T-cell (primary cell): ENCODE measurements at regions not wholly inside any gene's neighbourhood (a gene's known extent, or its start where the extent isn't known, plus 50 kb on each side); places are given as distances from the start of the nearest gene placed in this dataset.

Source experiments
- ATAC-seq, 4 experiments: fragments of 200-7000 bp in 3 of 4; fragments of 150-1000 bp in 1 of 4; cut with Tn5 transposase; replicated peaks in 1 of 4; 1 replicate in 3 of 4; 2 replicates in 1 of 4; pipeline ENCODE4 v1.10.0; 2021; ENCODE audit warnings: moderate library complexity in 3 of 4, mild to moderate bottlenecking in 2 of 4, moderate number of reproducible peaks in 1 of 4
- CTCF ChIA-PET, 2 donors: fragments of 300-600 bp; sonication (Branson Sonifier 250); formaldehyde crosslinking; loops; one replicate each; lab custom pipeline; 2022; ENCODE audit warnings: antibody characterized with exemption in 2 of 2; lab: Charles Lee
- POLR2A ChIA-PET, 2 donors: fragments of 300-600 bp; sonication (Branson Sonifier 250); formaldehyde crosslinking; loops; one replicate each; lab custom pipeline; 2022; ENCODE audit warnings: antibody characterized with exemption in 2 of 2; lab: Charles Lee
- DNase-seq, 35 experiments: peaks; one replicate each; pipeline versions ENCODE4 v3.0.0 to v3.0.0-alpha.2; 2013 to 2023
- H3K27ac ChIP-seq: one replicate; pipeline ENCODE4 v1.5.1; 2013; ENCODE audit warnings: low read length
- H3K27me3 ChIP-seq, 2 experiments: replicated peaks in 1 of 2; 1 replicate in 1 of 2; 2 replicates in 1 of 2; pipeline versions ENCODE4 v1.6.1 to v1.7.0; 2013; ENCODE audit warnings: low read length in 1 of 2, mixed read lengths in 1 of 2; ENCODE audit not compliant: control insufficient read depth in 2 of 2, insufficient read depth in 2 of 2; ENCODE audit errors: extremely low read depth in 1 of 2
- H3K36me3 ChIP-seq, 2 donors: 1 replicate in 1 of 2; 2 replicates in 1 of 2; pipeline versions ENCODE4 v1.6.1 to v1.7.0; 2013; ENCODE audit warnings: low read length in 1 of 2; ENCODE audit not compliant: control insufficient read depth in 2 of 2, insufficient read depth in 1 of 2; ENCODE audit errors: extremely low read depth in 1 of 2
- H3K4me1 ChIP-seq, 2 experiments: 1 replicate in 1 of 2; 2 replicates in 1 of 2; pipeline versions ENCODE4 v1.6.1 to v1.7.0; 2013; ENCODE audit warnings: low read length in 2 of 2, mixed read lengths in 1 of 2; ENCODE audit not compliant: insufficient read depth in 2 of 2, control insufficient read depth in 1 of 2; ENCODE audit errors: extremely low read depth in 1 of 2
- H3K4me3 ChIP-seq, 2 donors: 1 replicate in 1 of 2; 2 replicates in 1 of 2; pipeline versions ENCODE4 v1.5.1 to v1.7.0; 2013; ENCODE audit warnings: mild to moderate bottlenecking in 2 of 2, low read length in 1 of 2, moderate library complexity in 1 of 2; ENCODE audit not compliant: control insufficient read depth in 1 of 2; ENCODE audit errors: extremely low read depth in 1 of 2
- H3K9me3 ChIP-seq: 2 replicates; pipeline ENCODE4 v1.7.0; 2013
- H3K27ac Mint-ChIP-seq, 2 donors: one replicate each; pipeline ENCODE4 v1.8.0; 2020 to 2021; ENCODE audit warnings: mild to moderate bottlenecking in 2 of 2, mixed read lengths in 2 of 2
- H3K27me3 Mint-ChIP-seq, 2 donors: one replicate each; pipeline ENCODE4 v1.8.0; 2021 to 2022; ENCODE audit warnings: mixed read lengths in 2 of 2
- H3K36me3 Mint-ChIP-seq: one replicate; pipeline ENCODE4 v1.8.0; 2021; ENCODE audit warnings: mixed read lengths
- H3K4me1 Mint-ChIP-seq, 3 donors: one replicate each; pipeline ENCODE4 v1.8.0; 2020 to 2022; ENCODE audit warnings: mixed read lengths in 3 of 3, mild to moderate bottlenecking in 1 of 3
- H3K4me3 Mint-ChIP-seq, 3 donors: one replicate each; pipeline ENCODE4 v1.8.0; 2020 to 2022; ENCODE audit warnings: mild to moderate bottlenecking in 3 of 3, mixed read lengths in 3 of 3, moderate library complexity in 3 of 3
- H3K9me3 Mint-ChIP-seq, 3 donors: one replicate each; pipeline ENCODE4 v1.8.0; 2020 to 2022; ENCODE audit warnings: mixed read lengths in 3 of 3
- WGBS: methylation state at CpG from one replicate; pipeline ENCODE4 v1.1.5; 2013; ENCODE audit warnings: missing lambda C conversion rate; ENCODE audit not compliant: insufficient coverage; 5-methylcytosine and 5-hydroxymethylcytosine counted together

- H3K36me3 Mint-ChIP-seq = no peaks in the 10 kb centered on the region
- no peaks in the 10 kb centered on the region for H3K27me3 Mint-ChIP-seq
- H3K27me3 ChIP-seq = no peaks in the 10 kb centered on the region
- no peak overlapping the region for H3K4me3 ChIP-seq
- H3K4me3 Mint-ChIP-seq = no peak overlapping the region
- H3K27ac Mint-ChIP-seq = no peak overlapping the region
- H3K4me1 ChIP-seq = no peaks in the 10 kb centered on the region
- no peaks in the 10 kb centered on the region for H3K9me3 ChIP-seq
- ChIA-PET POLR2A (no interaction called here), CTCF (interaction anchor here in 1 of 2 donors (0.5 kb wide), 1 partner anchor 17 kb away, joined by 3 read pairs; no protein-coding TSS in a partner anchor)
- no peaks in the 10 kb centered on the region for H3K36me3 ChIP-seq
- DNase-seq = no peak
- no CpG with 5 or more reads among the region's 3 CpGs for WGBS
- no peaks in the 10 kb centered on the region for H3K4me1 Mint-ChIP-seq
- no peak for ATAC-seq
- H3K9me3 Mint-ChIP-seq = no peaks in the 10 kb centered on the region
- H3K27ac ChIP-seq = no peak overlapping the region
Observed at GRCh38 chr7:113727486-113727885, 191.3 kb downstream of the PPP1R3A start.

DNA sequence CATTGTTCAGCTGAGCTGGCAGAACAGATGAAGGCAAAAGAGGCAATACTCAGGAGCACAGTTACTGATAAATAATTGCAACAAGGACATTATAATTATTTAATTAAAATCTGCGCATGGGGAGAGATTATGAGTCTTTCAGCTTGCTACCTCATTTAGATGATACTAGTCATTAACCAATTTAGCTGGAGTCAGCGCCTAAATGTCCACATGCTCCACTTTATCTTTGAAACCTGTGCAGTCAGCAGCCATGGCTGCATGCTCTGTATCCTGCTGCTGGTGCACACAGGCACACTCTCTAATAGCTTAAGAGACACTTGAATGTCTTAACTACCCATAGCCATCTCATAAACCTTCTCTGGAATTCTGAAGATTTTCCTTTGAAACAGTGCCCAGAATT is 196.8 kb downstream of the PPP1R3A start:
- Histone ChIP-seq H3K9me3 (no peaks in the 10 kb centered on the region), H3K27me3 (no peaks in the 10 kb centered on the region), H3K4me1 (no peaks in the 10 kb centered on the region), H3K4me3 (no peak overlapping the region), H3K36me3 (no peaks in the 10 kb centered on the region), H3K27ac (no peak overlapping the region)
- H3K9me3 Mint-ChIP-seq = no peaks in the 10 kb centered on the region
- POLR2A ChIA-PET = no interaction called here
- H3K36me3 Mint-ChIP-seq = no peaks in the 10 kb centered on the region
- H3K27me3 Mint-ChIP-seq = no peaks in the 10 kb centered on the region
- no peak for ATAC-seq
- no peak overlapping the region for H3K27ac Mint-ChIP-seq
- no peak for DNase-seq
- H3K4me3 Mint-ChIP-seq = no peak overlapping the region
- CTCF ChIA-PET = no interaction called here
- no peaks in the 10 kb centered on the region for H3K4me1 Mint-ChIP-seq
- WGBS = 71% methylated on average over 1 of the region's 2 CpGs

GRCh38 chr7:113717739-113718138 is 201.1 kb downstream of the PPP1R3A start:
- H3K27me3 Mint-ChIP-seq = no peaks in the 10 kb centered on the region
- no peak overlapping the region for H3K27ac Mint-ChIP-seq
- H3K4me1 ChIP-seq = no peaks in the 10 kb centered on the region
- DNase-seq = no peak
- ChIA-PET CTCF (interaction anchor here in 1 of 2 donors (0.6 kb wide), 1 partner anchor 132 kb away, joined by 6 read pairs; no protein-coding TSS in a partner anchor), POLR2A (no interaction called here)
- no peaks in the 10 kb centered on the region for H3K9me3 ChIP-seq
- no peaks in the 10 kb centered on the region for H3K36me3 Mint-ChIP-seq
- no peak overlapping the region for H3K4me3 ChIP-seq
- H3K4me3 Mint-ChIP-seq = no peak overlapping the region
- no peak for ATAC-seq
- no peaks in the 10 kb centered on the region for H3K36me3 ChIP-seq
- H3K27me3 ChIP-seq = no peaks in the 10 kb centered on the region
- H3K9me3 Mint-ChIP-seq = no peaks in the 10 kb centered on the region
- H3K27ac ChIP-seq = no peak overlapping the region
- no peaks in the 10 kb centered on the region for H3K4me1 Mint-ChIP-seq
- WGBS = no CpG with 5 or more reads among the region's 1 CpG

GRCh38 chr7:113715981-113716856 is 202.6 kb downstream of the PPP1R3A start:
- POLR2A ChIA-PET = interaction anchor here in 1 of 2 donors (1.1 kb wide), 1 partner anchor 10 kb away, joined by 3 read pairs; no protein-coding TSS in a partner anchor
- no peaks in the 10 kb centered on the region for H3K4me1 Mint-ChIP-seq
- ATAC-seq = no peak

DNA sequence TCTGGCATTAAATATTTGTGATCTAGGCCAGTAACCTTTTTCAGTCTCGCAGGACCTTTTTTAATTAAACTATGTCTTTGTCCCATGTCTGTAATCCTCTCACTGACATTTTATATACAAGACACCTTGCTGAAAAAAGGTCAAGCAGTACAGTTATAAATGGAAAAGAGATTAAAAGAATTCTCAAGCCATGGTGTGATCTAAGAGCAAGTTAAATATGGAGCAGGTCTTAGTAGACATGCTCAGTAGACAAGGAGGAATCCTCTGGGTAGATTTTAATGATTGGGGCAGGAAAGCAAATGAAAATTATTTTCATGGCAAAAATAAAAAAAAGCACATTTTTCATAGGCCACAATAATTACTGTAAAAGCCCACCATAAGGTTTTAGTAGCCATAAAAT is 203.5 kb downstream of the PPP1R3A start:
- H3K4me3 ChIP-seq = no peak overlapping the region
- Mint-ChIP-seq H3K27me3 (peaks cover under 1% of the 10 kb centered on the region in 2 donors), H3K27ac (no peak overlapping the region), H3K4me3 (no peak overlapping the region), H3K36me3 (no peaks in the 10 kb centered on the region), H3K4me1 (no peaks in the 10 kb centered on the region), H3K9me3 (no peaks in the 10 kb centered on the region)
- no peak for DNase-seq
- H3K27me3 ChIP-seq = no peaks in the 10 kb centered on the region
- POLR2A ChIA-PET = interaction anchor here in 1 of 2 donors (0.5 kb wide), 1 partner anchor 413 kb away, joined by 3 read pairs; no protein-coding TSS in a partner anchor
- no peak overlapping the region for H3K27ac ChIP-seq
- H3K4me1 ChIP-seq = no peaks in the 10 kb centered on the region
- H3K9me3 ChIP-seq = no peaks in the 10 kb centered on the region
- no peaks in the 10 kb centered on the region for H3K36me3 ChIP-seq
- ATAC-seq = no peak
- no CpG with 5 or more reads among the region's 1 CpG for WGBS
- CTCF ChIA-PET = interaction anchor here in 1 of 2 donors (0.6 kb wide), 1 partner anchor 1654 kb away, joined by 3 read pairs; no protein-coding TSS in a partner anchor

More at GRCh38 chr7:113715981-113716856, 202.6 kb downstream of the PPP1R3A start:
- H3K9me3 Mint-ChIP-seq = no peaks in the 10 kb centered on the region
- CTCF ChIA-PET = interaction anchor here in 1 of 2 donors (0.9 kb wide), 1 partner anchor 8 kb away, joined by 3 read pairs; no protein-coding TSS in a partner anchor
- no peak overlapping the region for H3K4me3 Mint-ChIP-seq
- Histone ChIP-seq H3K27me3 (no peaks in the 10 kb centered on the region), H3K9me3 (no peaks in the 10 kb centered on the region), H3K27ac (no peak overlapping the region), H3K36me3 (no peaks in the 10 kb centered on the region), H3K4me1 (no peaks in the 10 kb centered on the region), H3K4me3 (no peak overlapping the region)
- no peak for DNase-seq
- WGBS = 80% methylated on average over 1 of the region's 8 CpGs
- no peaks in the 10 kb centered on the region for H3K27me3 Mint-ChIP-seq
- no peak overlapping the region for H3K27ac Mint-ChIP-seq
- no peaks in the 10 kb centered on the region for H3K36me3 Mint-ChIP-seq

DNA sequence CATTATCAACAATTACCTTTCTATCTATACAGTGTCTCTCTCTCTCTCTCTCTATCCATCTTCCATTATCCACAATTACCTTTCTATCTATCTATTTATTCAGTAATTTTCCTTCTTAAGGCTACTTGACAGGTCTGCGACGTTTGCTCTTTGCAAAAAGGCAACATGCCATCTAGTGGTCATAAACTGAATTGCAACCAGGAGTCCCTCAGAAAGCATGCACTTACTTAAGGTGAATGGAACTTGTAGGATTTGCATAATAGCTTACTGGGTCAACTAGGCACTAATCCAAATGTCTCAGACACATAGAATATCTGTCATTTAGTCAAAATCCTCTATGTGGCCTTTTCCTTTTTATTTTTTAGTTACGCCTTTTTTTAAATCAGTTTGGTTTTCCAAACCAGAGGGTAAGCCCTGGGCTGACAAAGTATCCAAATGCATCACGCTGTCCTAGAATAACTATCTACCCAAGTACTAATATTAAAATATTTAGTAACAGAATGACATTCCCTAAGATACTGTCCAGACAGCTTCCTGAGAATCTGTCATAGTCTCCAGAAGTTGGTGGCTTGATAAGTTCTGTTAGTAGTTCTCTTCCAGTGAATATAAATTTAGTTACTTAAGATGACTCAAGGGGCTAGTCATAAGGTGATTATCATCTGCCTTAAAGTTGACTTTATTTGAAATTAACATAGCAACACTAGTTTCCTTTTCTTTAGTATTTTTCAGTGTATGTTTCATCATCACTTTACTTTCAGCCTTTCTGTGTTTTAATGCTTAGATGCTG is 208.3 kb downstream of the PPP1R3A start:
- CTCF ChIA-PET = interaction anchor here (0.8 to 1.5 kb wide), 3 partner anchors 11 to 1160 kb away, joined by 3 to 6 read pairs (median 4); no protein-coding TSS in a partner anchor
- Histone ChIP-seq H3K27ac (no peak overlapping the region), H3K4me3 (no peak overlapping the region), H3K27me3 (no peaks in the 10 kb centered on the region), H3K9me3 (no peaks in the 10 kb centered on the region), H3K4me1 (no peaks in the 10 kb centered on the region), H3K36me3 (no peaks in the 10 kb centered on the region)
- H3K27me3 Mint-ChIP-seq = peaks cover 2 to 11% of the 10 kb centered on the region in 2 donors
- H3K27ac Mint-ChIP-seq = no peak overlapping the region
- WGBS = no CpG with 5 or more reads among the region's 4 CpGs
- no peaks in the 10 kb centered on the region for H3K9me3 Mint-ChIP-seq
- DNase-seq (peak in 15 of 35 experiments; percentile 0 to 76 (median 4)), ATAC-seq (peak in 3 of 4 experiments; percentile 51 to 67 (median 65))
- H3K4me3 Mint-ChIP-seq = no peak overlapping the region
- no peaks in the 10 kb centered on the region for H3K36me3 Mint-ChIP-seq
- no peaks in the 10 kb centered on the region for H3K4me1 Mint-ChIP-seq
- POLR2A ChIA-PET = no interaction called here
